ENCODE measurements at regions not wholly inside any gene's neighbourhood (a gene's known extent, or its start where the extent isn't known, plus 50 kb on each side); places are given as distances from the start of the nearest gene placed in this dataset.

DNA sequence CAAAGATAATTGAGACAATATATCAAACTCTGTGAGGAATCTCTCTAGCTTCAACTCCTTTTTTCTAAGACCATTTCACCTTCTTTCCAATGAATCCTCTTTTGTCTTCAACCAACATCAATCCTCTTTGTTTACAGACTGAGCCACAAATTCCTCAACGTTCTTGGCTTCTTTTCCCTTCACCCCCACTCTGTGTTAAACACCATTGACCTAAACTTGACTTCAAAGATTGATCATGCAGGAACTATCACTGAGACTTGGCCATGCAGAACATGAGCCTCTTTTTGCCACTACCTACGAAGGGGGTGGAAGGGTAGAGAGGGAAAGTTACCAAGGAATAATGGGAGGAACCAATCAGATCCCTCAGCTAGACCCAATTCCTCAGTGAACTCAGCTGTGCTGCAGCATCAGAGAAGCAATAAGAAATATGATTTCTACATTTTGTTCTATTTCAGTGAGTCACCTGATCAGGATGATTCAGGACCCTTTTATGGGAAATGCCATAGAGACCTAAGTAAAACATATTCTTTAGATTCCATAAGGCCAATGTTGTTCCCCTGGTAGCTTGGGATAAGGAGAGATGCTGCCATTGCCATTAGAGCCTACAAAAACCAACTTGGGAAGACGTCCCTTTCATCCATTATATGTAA, 187.7 kb upstream of the RGMB start:
- H3K79me2 ChIP-seq (ENCODE audit: control insufficient read depth in 1 of 2, insufficient read depth in 2 of 2, low read length in 2 of 2): no peaks in the 10 kb centered on the region
- H4K5ac ChIP-seq (ENCODE audit: insufficient read length, low read depth, low read length): no peak overlapping the region
- H2BK12ac ChIP-seq (ENCODE audit: low read depth, low read length): no peak overlapping the region
- no peak overlapping the region for H4K91ac ChIP-seq (replicated peaks; ENCODE audit: insufficient read length, low read length)
- H2BK120ac ChIP-seq (replicated peaks; ENCODE audit: low read depth, low read length): no peak overlapping the region
- CTCF ChIA-PET (ENCODE audit: partially characterized antibody): no interaction called here
- H3K9ac ChIP-seq (replicated peaks in 1 of 4; ENCODE audit: extremely low read depth in 1 of 4, low read depth in 3 of 4, low read length in 3 of 4): no peak overlapping the region
- FAIRE-seq (no peak), DNase-seq (ENCODE audit: low read depth in 1 of 2, low spot score in 2 of 2) (no peak)
- WGBS, 2 experiments (ENCODE audit: extremely low coverage in 1 of 2, insufficient coverage in 1 of 2, insufficient read length in 1 of 2, insufficient replicate concordance in 2 of 2, low coverage in 1 of 2, low lambda C conversion rate in 2 of 2, missing lambda C conversion rate in 1 of 2): 90% methylated on average over 3 of the region's 3 CpGs; no CpG with 5 or more reads in 1 of the 2 experiments
- no peaks in the 10 kb centered on the region for H3K36me3 ChIP-seq (ENCODE audit: control insufficient read depth in 2 of 4, insufficient read depth in 4 of 4, low read length in 3 of 4)
- no peak overlapping the region for H2BK15ac ChIP-seq (ENCODE audit: low read length)
- no peak overlapping the region for H3K4ac ChIP-seq (replicated peaks; ENCODE audit: insufficient read length, low read depth, low read length)
- POLR2A ChIA-PET (ENCODE audit: partially characterized antibody): no interaction called here
- no peak overlapping the region for H3K27ac ChIP-seq (ENCODE audit: low read depth, low read length)
- H3K23me2 ChIP-seq (ENCODE audit: low read depth, low read length): no peaks in the 10 kb centered on the region
- H3K4me1 ChIP-seq (replicated peaks in 1 of 4; ENCODE audit: control insufficient read depth in 3 of 4, insufficient read depth in 4 of 4, low read length in 3 of 4): no peaks in the 10 kb centered on the region
- no peaks in the 10 kb centered on the region for H4K20me1 ChIP-seq (replicated peaks in 1 of 2; ENCODE audit: control insufficient read depth in 1 of 2, insufficient read depth in 2 of 2, low read length in 2 of 2)
- no peak overlapping the region for H3K4me2 ChIP-seq (ENCODE audit: insufficient read depth in 1 of 2, low read depth in 2 of 2, low read length in 2 of 2)
- no peak overlapping the region for H4K8ac ChIP-seq (ENCODE audit: extremely low read depth, insufficient read depth, low read length)
- H3K56ac ChIP-seq (replicated peaks; ENCODE audit: insufficient read length, low read depth, low read length): no peak overlapping the region
- H3K27me3 ChIP-seq (replicated peaks in 1 of 4; ENCODE audit: control insufficient read depth in 3 of 4, extremely low read depth in 1 of 4, insufficient read depth in 3 of 4, low read length in 3 of 4): no peaks in the 10 kb centered on the region
- no peak overlapping the region for H2AFZ ChIP-seq (ENCODE audit: low read length)
- no peaks in the 10 kb centered on the region for H3K79me1 ChIP-seq (ENCODE audit: low read depth, low read length)
- no peak overlapping the region for H3K18ac ChIP-seq (ENCODE audit: extremely low read depth, low read length)
- H3K9me3 ChIP-seq (ENCODE audit: insufficient read depth in 2 of 2, low read depth in 1 of 2, low read length in 1 of 2): no peaks in the 10 kb centered on the region
- no peak overlapping the region for H3K14ac ChIP-seq (ENCODE audit: insufficient read length)
- H3K23ac ChIP-seq (ENCODE audit: insufficient read length): no peak overlapping the region
- no peak overlapping the region for H3K4me3 ChIP-seq (ENCODE audit: extremely low read depth in 1 of 4, insufficient read depth in 2 of 4, low read depth in 3 of 4, low read length in 4 of 4)
- H2BK20ac ChIP-seq (ENCODE audit: low read length): no peak overlapping the region
- no peak overlapping the region for H2BK5ac ChIP-seq (ENCODE audit: low read depth, low read length)
- H2AK5ac ChIP-seq (ENCODE audit: low read depth, low read length): no peak overlapping the region
- no peak for TF ChIP-seq NRF1 (IDR thresholded peaks at IDR 0.05; ENCODE audit: low read depth, low read length)
- TF ChIP-seq RXRA (IDR thresholded peaks at IDR 0.05; ENCODE audit: insufficient read depth, low read depth, low read length): no peak
- no peak for TF ChIP-seq SP2 (IDR thresholded peaks at IDR 0.05; ENCODE audit: low read length)
- no peak for TF ChIP-seq POLR2AphosphoS5 (IDR thresholded peaks at IDR 0.05; ENCODE audit: low read depth, low read length)
- no peak for TF ChIP-seq PHF8 (conservative IDR thresholded peaks at IDR 0.05; ENCODE audit: low read depth, low read length)
- TF ChIP-seq GTF2F1 (IDR thresholded peaks at IDR 0.05; ENCODE audit: borderline replicate concordance, low read depth, low read length): no peak
- no peak for TF ChIP-seq TBP (IDR thresholded peaks at IDR 0.05; ENCODE audit: low read depth, low read length)
- no peak for TF ChIP-seq JUND (IDR thresholded peaks at IDR 0.05; ENCODE audit: low read length)
- no peak for TF ChIP-seq CHD2 (IDR thresholded peaks at IDR 0.05; ENCODE audit: low read length)
- TF ChIP-seq KDM4A (IDR thresholded peaks at IDR 0.05; ENCODE audit: low read depth, low read length, severe bottlenecking): no peak
- TF ChIP-seq SRF (IDR thresholded peaks at IDR 0.05; ENCODE audit: low read depth, low read length): no peak
- TF ChIP-seq, protein P1, sequence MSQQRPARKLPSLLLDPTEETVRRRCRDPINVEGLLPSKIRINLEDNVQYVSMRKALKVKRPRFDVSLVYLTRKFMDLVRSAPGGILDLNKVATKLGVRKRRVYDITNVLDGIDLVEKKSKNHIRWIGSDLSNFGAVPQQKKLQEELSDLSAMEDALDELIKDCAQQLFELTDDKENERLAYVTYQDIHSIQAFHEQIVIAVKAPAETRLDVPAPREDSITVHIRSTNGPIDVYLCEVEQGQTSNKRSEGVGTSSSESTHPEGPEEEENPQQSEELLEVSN (IDR thresholded peaks at IDR 0.05): no peak
- no peak for TF ChIP-seq HDAC2 (IDR thresholded peaks at IDR 0.05; ENCODE audit: borderline replicate concordance in 1 of 2, low read depth in 2 of 2, low read length in 2 of 2)

Data from H1 (cell line).